ENCODE measurements at regions not wholly inside any gene's neighbourhood (a gene's known extent, or its start where the extent isn't known, plus 50 kb on each side); places are given as distances from the start of the nearest gene placed in this dataset.
"Not testable (repeated sequence)": the region's sequence is repeated elsewhere in the genome, so short reads cannot be mapped to it uniquely, and the experiment has no call there.

- Histone ChIP-seq H3K4me2 (ENCODE audit: low read length) (no peak overlapping the region), H3K4me1 (ENCODE audit: insufficient read depth, low read length) (no peaks in the 10 kb centered on the region), H3K4me3 (ENCODE audit: insufficient read depth, low read depth, low read length) (no peak overlapping the region), H4K20me1 (ENCODE audit: insufficient read depth, low read length) (no peaks in the 10 kb centered on the region), H3K36me3 (ENCODE audit: insufficient read depth, low read length) (no peaks in the 10 kb centered on the region), H3K79me2 (ENCODE audit: insufficient read depth, low read length) (no peaks in the 10 kb centered on the region), H3K27me3 (ENCODE audit: insufficient read depth, low read length) (no peaks in the 10 kb centered on the region), H3K9me3 (ENCODE audit: insufficient read depth, low read depth, low read length) (no peaks in the 10 kb centered on the region), H3K27ac (ENCODE audit: low read depth, low read length) (no peak overlapping the region), H3K9ac (ENCODE audit: low read length) (no peak overlapping the region), H2AFZ (ENCODE audit: low read depth, low read length) (no peak overlapping the region)
- Mint-ChIP-seq H3K4me3 (ENCODE audit: unreplicated experiment) (no peak overlapping the region), H3K9me3 (ENCODE audit: unreplicated experiment) (no peaks in the 10 kb centered on the region), H3K27me3 (ENCODE audit: low read depth, unreplicated experiment) (no peaks in the 10 kb centered on the region), H3K4me1 (ENCODE audit: low read depth, unreplicated experiment) (no peaks in the 10 kb centered on the region), H3K36me3 (ENCODE audit: low read depth, unreplicated experiment) (no peaks in the 10 kb centered on the region), H3K27ac (ENCODE audit: unreplicated experiment) (no peak overlapping the region)
- no peak for FAIRE-seq
- peak; percentile 39 for DNase-seq (ENCODE audit: low read depth)
- TF ChIP-seq EZH2 (IDR thresholded peaks at IDR 0.05; ENCODE audit: insufficient read depth, low read length) (no peak), CTCF (IDR thresholded peaks at IDR 0.05; ENCODE audit: insufficient read depth, low read depth, low read length) (no peak)
Observed at GRCh38 chr2:150806336-150806735, 318.9 kb upstream of the RND3 start.

GRCh38 chr2:150803689-150804398, 316.4 kb upstream of the RND3 start:
- Histone ChIP-seq H3K27me3 (ENCODE audit: insufficient read depth, low read length) (no peaks in the 10 kb centered on the region), H3K4me2 (ENCODE audit: low read length) (no peak overlapping the region), H3K9me3 (ENCODE audit: insufficient read depth, low read depth, low read length) (no peaks in the 10 kb centered on the region), H3K4me1 (ENCODE audit: insufficient read depth, low read length) (no peaks in the 10 kb centered on the region), H3K9ac (ENCODE audit: low read length) (no peak overlapping the region), H3K79me2 (ENCODE audit: insufficient read depth, low read length) (no peaks in the 10 kb centered on the region), H3K27ac (ENCODE audit: low read depth, low read length) (no peak overlapping the region), H3K4me3 (ENCODE audit: insufficient read depth, low read depth, low read length) (no peak overlapping the region), H3K36me3 (ENCODE audit: insufficient read depth, low read length) (no peaks in the 10 kb centered on the region), H2AFZ (ENCODE audit: low read depth, low read length) (no peak overlapping the region), H4K20me1 (ENCODE audit: insufficient read depth, low read length) (no peaks in the 10 kb centered on the region)
- Mint-ChIP-seq H3K27ac (ENCODE audit: unreplicated experiment) (no peak overlapping the region), H3K4me1 (ENCODE audit: low read depth, unreplicated experiment) (no peaks in the 10 kb centered on the region), H3K36me3 (ENCODE audit: low read depth, unreplicated experiment) (no peaks in the 10 kb centered on the region), H3K9me3 (ENCODE audit: unreplicated experiment) (no peaks in the 10 kb centered on the region), H3K27me3 (ENCODE audit: low read depth, unreplicated experiment) (no peaks in the 10 kb centered on the region), H3K4me3 (ENCODE audit: unreplicated experiment) (no peak overlapping the region)
- DNase-seq (ENCODE audit: low read depth) = no peak
- FAIRE-seq = no peak
- TF ChIP-seq CTCF (IDR thresholded peaks at IDR 0.05; ENCODE audit: insufficient read depth, low read depth, low read length) (no peak), EZH2 (IDR thresholded peaks at IDR 0.05; ENCODE audit: insufficient read depth, low read length) (no peak)

DNA sequence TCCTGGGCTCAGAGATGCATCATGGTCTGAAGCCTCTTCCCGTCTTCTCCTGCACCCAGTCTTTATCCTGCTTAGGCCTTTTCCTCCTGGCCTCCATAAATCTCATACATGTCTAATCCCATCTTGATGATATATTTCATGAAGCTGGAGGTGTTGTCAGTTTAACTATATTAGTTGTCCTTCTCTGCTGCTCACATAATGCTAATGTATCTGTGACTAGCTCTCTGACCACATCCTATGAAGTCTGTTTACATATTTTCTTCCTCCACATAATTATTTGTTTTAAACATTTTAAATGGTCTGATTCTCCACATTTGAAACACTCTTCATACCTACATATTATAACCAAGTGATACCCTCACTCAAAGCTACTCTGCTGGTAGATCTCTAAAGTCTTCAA, 315.2 kb upstream of the RND3 start:
- H4K20me1 ChIP-seq (ENCODE audit: insufficient read depth, low read length) = no peaks in the 10 kb centered on the region
- no peak overlapping the region for H3K4me3 ChIP-seq (ENCODE audit: insufficient read depth, low read depth, low read length)
- no peaks in the 10 kb centered on the region for H3K36me3 ChIP-seq (ENCODE audit: insufficient read depth, low read length)
- H3K9ac ChIP-seq (ENCODE audit: low read length) = no peak overlapping the region
- Mint-ChIP-seq H3K4me1 (ENCODE audit: low read depth, unreplicated experiment) (no peaks in the 10 kb centered on the region), H3K4me3 (ENCODE audit: unreplicated experiment) (no peak overlapping the region), H3K27me3 (ENCODE audit: low read depth, unreplicated experiment) (no peaks in the 10 kb centered on the region), H3K27ac (ENCODE audit: unreplicated experiment) (no peak overlapping the region), H3K9me3 (ENCODE audit: unreplicated experiment) (no peaks in the 10 kb centered on the region), H3K36me3 (ENCODE audit: low read depth, unreplicated experiment) (no peaks in the 10 kb centered on the region)
- H3K9me3 ChIP-seq (ENCODE audit: insufficient read depth, low read depth, low read length) = no peaks in the 10 kb centered on the region
- no peak for FAIRE-seq
- no peaks in the 10 kb centered on the region for H3K4me1 ChIP-seq (ENCODE audit: insufficient read depth, low read length)
- H3K4me2 ChIP-seq (ENCODE audit: low read length) = no peak overlapping the region
- no peaks in the 10 kb centered on the region for H3K27me3 ChIP-seq (ENCODE audit: insufficient read depth, low read length)
- H2AFZ ChIP-seq (ENCODE audit: low read depth, low read length) = no peak overlapping the region
- DNase-seq (ENCODE audit: low read depth) = no peak
- H3K27ac ChIP-seq (ENCODE audit: low read depth, low read length) = no peak overlapping the region
- TF ChIP-seq CTCF (IDR thresholded peaks at IDR 0.05; ENCODE audit: insufficient read depth, low read depth, low read length) = no peak
- TF ChIP-seq EZH2 (IDR thresholded peaks at IDR 0.05; ENCODE audit: insufficient read depth, low read length) = no peak
- no peaks in the 10 kb centered on the region for H3K79me2 ChIP-seq (ENCODE audit: insufficient read depth, low read length)

- H3K27ac Mint-ChIP-seq (ENCODE audit: unreplicated experiment); H3K9me3 Mint-ChIP-seq (ENCODE audit: unreplicated experiment); H3K27me3 Mint-ChIP-seq (ENCODE audit: low read depth, unreplicated experiment); FAIRE-seq; H3K27me3 ChIP-seq (ENCODE audit: insufficient read depth, low read length); H3K4me1 ChIP-seq (ENCODE audit: insufficient read depth, low read length); H4K20me1 ChIP-seq (ENCODE audit: insufficient read depth, low read length); H3K9me3 ChIP-seq (ENCODE audit: insufficient read depth, low read depth, low read length); H3K4me3 Mint-ChIP-seq (ENCODE audit: unreplicated experiment); DNase-seq (ENCODE audit: low read depth); H3K36me3 ChIP-seq (ENCODE audit: insufficient read depth, low read length); H3K9ac ChIP-seq (ENCODE audit: low read length); H3K4me2 ChIP-seq (ENCODE audit: low read length); H3K36me3 Mint-ChIP-seq (ENCODE audit: low read depth, unreplicated experiment); H2AFZ ChIP-seq (ENCODE audit: low read depth, low read length); H3K4me3 ChIP-seq (ENCODE audit: insufficient read depth, low read depth, low read length); H3K79me2 ChIP-seq (ENCODE audit: insufficient read depth, low read length); H3K27ac ChIP-seq (ENCODE audit: low read depth, low read length); H3K4me1 Mint-ChIP-seq (ENCODE audit: low read depth, unreplicated experiment): not testable (repeated sequence)
Observed at GRCh38 chr2:150796236-150796635, 308.8 kb upstream of the RND3 start.

Measured in astrocyte (in vitro differentiated cells and primary cell).